MCF 10A (cell line): ENCODE measurements at regions not wholly inside any gene's neighbourhood (a gene's known extent, or its start where the extent isn't known, plus 50 kb on each side); places are given as distances from the start of the nearest gene placed in this dataset.

Experiments
- BruUV-seq: library from RNA; stranded (reverse); fragments of 400-500 nt; replicated peaks from 2 replicates; lab custom pipeline; 2021; lab: Mats Ljungman, UMichigan
- CTCF ChIA-PET: fragments of 300-600 bp; sonication (Branson Sonifier 250); formaldehyde crosslinking; extraction: SDS; loops from one replicate; lab custom pipeline; 2021; ENCODE audit warnings: antibody characterized with exemption, inconsistent platforms; lab: Yijun Ruan, JAX
- POLR2A ChIA-PET: fragments of 300-600, 350-650 bp; sonication (Branson Sonifier 250); formaldehyde crosslinking; extraction: SDS; loops from one replicate; lab custom pipeline; 2020; ENCODE audit warnings: antibody characterized with exemption, inconsistent platforms; lab: Yijun Ruan, JAX
- DNase-seq: peaks from one replicate; pipeline ENCODE4 v3.0.0-alpha.2; 2018; ENCODE audit not compliant: unreplicated experiment
- H3K27ac Mint-ChIP-seq: one replicate; pipeline ENCODE4 v1.8.0; 2022; ENCODE audit warnings: mild to moderate bottlenecking, low read depth, mixed read lengths; ENCODE audit not compliant: unreplicated experiment
- H3K27me3 Mint-ChIP-seq: one replicate; pipeline ENCODE4 v1.8.0; 2022; ENCODE audit warnings: mixed read lengths; ENCODE audit not compliant: insufficient read depth, unreplicated experiment
- H3K36me3 Mint-ChIP-seq: one replicate; pipeline ENCODE4 v1.8.0; 2022; ENCODE audit warnings: mild to moderate bottlenecking, moderate library complexity, mixed read lengths; ENCODE audit not compliant: insufficient read depth, unreplicated experiment
- H3K4me1 Mint-ChIP-seq: one replicate; pipeline ENCODE4 v1.8.0; 2022; ENCODE audit warnings: mixed read lengths; ENCODE audit not compliant: insufficient read depth, unreplicated experiment
- H3K4me3 Mint-ChIP-seq: one replicate; pipeline ENCODE4 v1.8.0; 2022; ENCODE audit warnings: mild to moderate bottlenecking, moderate library complexity, mixed read lengths; ENCODE audit not compliant: unreplicated experiment
- H3K9me3 Mint-ChIP-seq: one replicate; pipeline ENCODE4 v1.8.0; 2022; ENCODE audit warnings: mixed read lengths; ENCODE audit not compliant: unreplicated experiment
- intact Hi-C: fragments of 100-400 bp; cut with micrococcal nuclease; formaldehyde crosslinking; loops from 2 replicates; pipeline ENCODE4 v1.14.1; 2022
- TF ChIP-seq, protein P1 (sequence below): fragments of 200-600 bp; IDR thresholded peaks from one replicate; pipeline ENCODE4 v1.8.0; 2022; ENCODE audit warnings: antibody characterized with exemption, mild to moderate bottlenecking; ENCODE audit not compliant: unreplicated experiment

- no peaks in the 10 kb centered on the region for H3K36me3 Mint-ChIP-seq
- ChIA-PET POLR2A (no interaction called here), CTCF (interaction anchor here (0.7 to 1.5 kb wide), 5 partner anchors 8 to 319 kb away, joined by 3 read pairs; no protein-coding TSS in a partner anchor)
- no peak overlapping the region for H3K4me3 Mint-ChIP-seq
- TF ChIP-seq, protein P1, sequence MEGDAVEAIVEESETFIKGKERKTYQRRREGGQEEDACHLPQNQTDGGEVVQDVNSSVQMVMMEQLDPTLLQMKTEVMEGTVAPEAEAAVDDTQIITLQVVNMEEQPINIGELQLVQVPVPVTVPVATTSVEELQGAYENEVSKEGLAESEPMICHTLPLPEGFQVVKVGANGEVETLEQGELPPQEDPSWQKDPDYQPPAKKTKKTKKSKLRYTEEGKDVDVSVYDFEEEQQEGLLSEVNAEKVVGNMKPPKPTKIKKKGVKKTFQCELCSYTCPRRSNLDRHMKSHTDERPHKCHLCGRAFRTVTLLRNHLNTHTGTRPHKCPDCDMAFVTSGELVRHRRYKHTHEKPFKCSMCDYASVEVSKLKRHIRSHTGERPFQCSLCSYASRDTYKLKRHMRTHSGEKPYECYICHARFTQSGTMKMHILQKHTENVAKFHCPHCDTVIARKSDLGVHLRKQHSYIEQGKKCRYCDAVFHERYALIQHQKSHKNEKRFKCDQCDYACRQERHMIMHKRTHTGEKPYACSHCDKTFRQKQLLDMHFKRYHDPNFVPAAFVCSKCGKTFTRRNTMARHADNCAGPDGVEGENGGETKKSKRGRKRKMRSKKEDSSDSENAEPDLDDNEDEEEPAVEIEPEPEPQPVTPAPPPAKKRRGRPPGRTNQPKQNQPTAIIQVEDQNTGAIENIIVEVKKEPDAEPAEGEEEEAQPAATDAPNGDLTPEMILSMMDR, result no peak
- H3K27ac Mint-ChIP-seq, result no peak overlapping the region
- DNase-seq, result no peak
- peaks cover under 1% of the 10 kb centered on the region for H3K27me3 Mint-ChIP-seq
- no peaks in the 10 kb centered on the region for H3K4me1 Mint-ChIP-seq
- intact Hi-C loops, result no loop called here
- BruUV-seq, result no TSS peak
- no peaks in the 10 kb centered on the region for H3K9me3 Mint-ChIP-seq
These were observed 68.5 kb upstream of the PLCL2 start for GRCh38 chr3:16816048-16816780.

GRCh38 chr3:16817197-16817596, 67.6 kb upstream of the PLCL2 start:
- no peak overlapping the region for H3K4me3 Mint-ChIP-seq
- ChIA-PET CTCF (interaction anchor here (0.7 kb wide), 1 partner anchor 298 kb away, joined by 3 read pairs; no protein-coding TSS in a partner anchor), POLR2A (no interaction called here)
- intact Hi-C loops, result no loop called here
- no peak for DNase-seq
- H3K27me3 Mint-ChIP-seq, result peaks cover 10% of the 10 kb centered on the region
- BruUV-seq, result no TSS peak
- no peaks in the 10 kb centered on the region for H3K36me3 Mint-ChIP-seq
- H3K9me3 Mint-ChIP-seq, result no peaks in the 10 kb centered on the region
- H3K27ac Mint-ChIP-seq, result no peak overlapping the region
- no peaks in the 10 kb centered on the region for H3K4me1 Mint-ChIP-seq
- TF ChIP-seq, protein P1, result no peak

DNA sequence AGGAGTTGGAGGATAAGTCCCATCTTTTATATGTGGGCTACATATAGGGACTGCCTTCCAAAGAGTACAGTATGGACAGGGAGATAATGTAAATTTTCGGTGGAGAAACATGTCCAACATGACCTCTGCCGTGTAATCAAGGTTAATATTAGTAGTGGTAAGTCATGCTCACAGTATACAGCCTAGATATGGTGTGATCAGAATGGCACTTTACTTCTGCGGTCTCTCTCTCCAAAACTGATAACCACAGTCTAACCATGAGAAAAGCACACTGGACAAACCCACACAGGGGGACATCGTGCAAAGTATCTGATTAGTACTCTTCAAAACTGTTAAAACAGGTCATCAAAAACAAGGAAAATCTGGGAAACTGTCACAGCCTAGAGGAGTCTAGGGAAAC, 66.6 kb upstream of the PLCL2 start:
- ChIA-PET POLR2A (no interaction called here), CTCF (no interaction called here)
- TF ChIP-seq, protein P1, result no peak
- Mint-ChIP-seq H3K4me3 (no peak overlapping the region), H3K27me3 (peaks cover 14% of the 10 kb centered on the region), H3K9me3 (no peaks in the 10 kb centered on the region), H3K27ac (no peak overlapping the region), H3K4me1 (no peaks in the 10 kb centered on the region), H3K36me3 (no peaks in the 10 kb centered on the region)
- intact Hi-C loops, result no loop called here
- BruUV-seq, result no TSS peak
- DNase-seq, result no peak

DNA sequence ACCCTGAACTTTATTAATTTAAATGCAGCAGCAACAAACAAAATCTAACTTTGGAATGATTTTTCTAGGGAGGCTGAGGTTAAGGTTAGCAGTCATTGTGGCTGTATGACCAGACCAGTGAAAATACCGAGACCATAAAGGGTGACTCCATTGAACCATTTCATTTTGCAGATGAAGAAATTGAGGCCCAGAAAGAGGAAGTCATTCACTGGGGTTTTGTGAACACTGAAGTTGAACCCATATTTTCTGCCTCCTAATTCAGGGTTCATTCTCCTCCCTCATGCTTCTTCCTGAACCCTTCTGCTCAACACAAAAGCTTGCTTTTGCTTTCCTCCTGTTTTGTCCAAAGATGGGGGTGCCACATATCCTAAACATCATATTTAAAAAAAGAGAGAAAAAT, 65.8 kb upstream of the PLCL2 start:
- H3K27ac Mint-ChIP-seq, result no peak overlapping the region
- no peaks in the 10 kb centered on the region for H3K36me3 Mint-ChIP-seq
- DNase-seq, result no peak
- H3K9me3 Mint-ChIP-seq, result no peaks in the 10 kb centered on the region
- intact Hi-C loops, result no loop called here
- peaks cover 14% of the 10 kb centered on the region for H3K27me3 Mint-ChIP-seq
- no peaks in the 10 kb centered on the region for H3K4me1 Mint-ChIP-seq
- no TSS peak for BruUV-seq
- TF ChIP-seq, protein P1, result no peak
- ChIA-PET POLR2A (no interaction called here), CTCF (interaction anchor here (1.4 kb wide), 1 partner anchor 15 kb away, joined by 6 read pairs; no protein-coding TSS in a partner anchor)
- H3K4me3 Mint-ChIP-seq, result no peak overlapping the region
